GM12801 (cell line): ENCODE measurements at regions not wholly inside any gene's neighbourhood (a gene's known extent, or its start where the extent isn't known, plus 50 kb on each side); places are given as distances from the start of the nearest gene placed in this dataset.

Experiments
- TF ChIP-seq, protein P1 (sequence below): IDR thresholded peaks from one replicate; pipeline ENCODE4 v1.5.1; 2011; ENCODE audit warnings: control low read depth; ENCODE audit not compliant: insufficient read length; ENCODE audit errors: extremely low read depth

- TF ChIP-seq, protein P1, sequence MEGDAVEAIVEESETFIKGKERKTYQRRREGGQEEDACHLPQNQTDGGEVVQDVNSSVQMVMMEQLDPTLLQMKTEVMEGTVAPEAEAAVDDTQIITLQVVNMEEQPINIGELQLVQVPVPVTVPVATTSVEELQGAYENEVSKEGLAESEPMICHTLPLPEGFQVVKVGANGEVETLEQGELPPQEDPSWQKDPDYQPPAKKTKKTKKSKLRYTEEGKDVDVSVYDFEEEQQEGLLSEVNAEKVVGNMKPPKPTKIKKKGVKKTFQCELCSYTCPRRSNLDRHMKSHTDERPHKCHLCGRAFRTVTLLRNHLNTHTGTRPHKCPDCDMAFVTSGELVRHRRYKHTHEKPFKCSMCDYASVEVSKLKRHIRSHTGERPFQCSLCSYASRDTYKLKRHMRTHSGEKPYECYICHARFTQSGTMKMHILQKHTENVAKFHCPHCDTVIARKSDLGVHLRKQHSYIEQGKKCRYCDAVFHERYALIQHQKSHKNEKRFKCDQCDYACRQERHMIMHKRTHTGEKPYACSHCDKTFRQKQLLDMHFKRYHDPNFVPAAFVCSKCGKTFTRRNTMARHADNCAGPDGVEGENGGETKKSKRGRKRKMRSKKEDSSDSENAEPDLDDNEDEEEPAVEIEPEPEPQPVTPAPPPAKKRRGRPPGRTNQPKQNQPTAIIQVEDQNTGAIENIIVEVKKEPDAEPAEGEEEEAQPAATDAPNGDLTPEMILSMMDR = no peak
Observed at GRCh38 chr16:9578459-9578858, 487.0 kb downstream of the HAPSTR1 start.

GRCh38 chr16:9580025-9580424, 488.6 kb downstream of the HAPSTR1 start:
- TF ChIP-seq, protein P1 = no peak

DNA sequence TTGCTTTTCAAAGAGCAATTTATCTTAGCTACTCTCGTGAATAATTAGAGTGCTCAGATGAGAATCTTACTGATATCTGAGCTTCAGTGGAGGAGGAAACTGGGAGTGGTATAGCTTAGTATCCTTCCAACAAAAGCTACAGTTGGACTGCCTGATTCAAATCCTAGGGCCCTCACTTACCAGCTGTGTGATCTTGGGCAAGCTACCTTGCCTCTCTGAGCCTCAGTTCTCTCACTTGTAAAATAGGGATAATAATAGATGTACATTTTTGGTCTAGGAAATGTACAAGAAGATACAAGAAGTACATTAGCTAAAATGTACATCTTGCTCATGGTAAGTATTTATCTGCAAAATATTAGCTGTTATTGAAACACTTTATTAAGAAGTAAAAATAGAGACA, 502.0 kb downstream of the HAPSTR1 start:
- TF ChIP-seq, protein P1 = no peak

DNA sequence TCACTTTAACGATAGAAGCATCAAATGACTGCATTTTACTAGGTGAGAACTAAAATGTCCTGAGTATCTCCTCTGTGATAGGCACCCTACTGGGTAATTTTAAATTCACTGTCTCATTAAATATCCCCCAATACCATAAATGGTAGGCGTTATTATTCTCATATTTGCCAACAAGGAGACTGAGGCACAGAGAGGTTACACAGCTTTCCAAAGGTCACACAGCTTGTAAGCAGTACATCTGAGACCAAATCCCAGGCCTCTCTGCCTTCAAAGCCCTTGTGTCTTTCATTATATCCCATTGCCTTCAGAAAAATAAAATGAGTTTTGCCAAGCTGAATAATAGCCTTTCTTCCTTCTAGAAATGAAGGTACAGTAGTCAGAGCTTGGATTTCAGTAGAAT, 502.6 kb downstream of the HAPSTR1 start:
- TF ChIP-seq, protein P1 = no peak

DNA sequence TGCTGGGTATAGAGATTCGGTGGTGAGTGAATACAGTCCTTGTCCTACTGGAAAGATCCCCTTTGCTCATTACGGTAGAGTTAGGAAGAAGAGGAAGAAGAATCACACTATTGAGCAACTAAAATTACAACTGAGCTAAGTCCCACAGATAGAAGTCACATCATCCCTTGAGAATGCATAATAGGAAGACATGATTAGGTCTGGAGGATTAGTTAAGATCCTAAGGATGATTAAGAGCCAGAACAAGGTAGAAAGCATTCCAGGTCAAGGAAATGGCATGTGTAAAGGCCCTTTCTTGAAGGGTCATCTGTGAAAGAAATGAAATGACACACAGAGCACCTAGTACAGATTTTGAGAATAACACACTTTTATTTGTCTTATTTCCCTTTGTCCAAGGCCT, 503.5 kb downstream of the HAPSTR1 start:
- TF ChIP-seq, protein P1 = no peak

GRCh38 chr16:9595393-9595792, 503.9 kb downstream of the HAPSTR1 start:
- TF ChIP-seq, protein P1 = no peak

DNA sequence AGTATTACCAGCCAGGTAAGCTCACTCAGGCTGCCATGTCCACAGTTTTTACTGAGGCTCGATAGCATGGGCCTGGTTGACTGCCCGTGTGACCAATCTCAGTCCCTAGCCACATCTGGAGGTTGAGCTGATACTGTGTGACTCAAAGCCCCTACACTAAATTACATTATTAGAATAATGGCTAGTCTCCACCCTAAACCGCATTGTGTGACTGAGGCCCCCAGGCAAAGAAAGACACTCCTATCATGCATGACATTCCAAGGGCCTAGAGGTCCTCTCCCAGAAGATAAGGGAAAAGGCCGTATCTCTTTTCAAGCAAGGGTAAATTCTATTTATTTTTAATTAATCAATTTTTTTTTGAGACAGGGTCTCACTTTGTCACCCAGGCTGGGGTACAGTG, 505.3 kb downstream of the HAPSTR1 start:
- TF ChIP-seq, protein P1 = no peak
